PC-9 (cell line): ENCODE measurements at regions not wholly inside any gene's neighbourhood (a gene's known extent, or its start where the extent isn't known, plus 50 kb on each side); places are given as distances from the start of the nearest gene placed in this dataset.

ENCODE experiments used
- BruUV-seq: library from RNA; stranded (reverse); fragments of 400-500 nt; replicated peaks from 2 replicates; lab custom pipeline; 2021; lab: Mats Ljungman, UMichigan
- CTCF ChIA-PET: fragments of 300-600 bp; sonication (Branson Sonifier 250); formaldehyde crosslinking; loops from one replicate; lab custom pipeline; 2022; ENCODE audit warnings: antibody characterized with exemption; lab: Charles Lee
- POLR2A ChIA-PET: fragments of 300-600 bp; sonication (Branson Sonifier 250); formaldehyde crosslinking; loops from one replicate; lab custom pipeline; 2022; ENCODE audit warnings: antibody characterized with exemption; ENCODE audit not compliant: unreplicated experiment; lab: Charles Lee
- DNase-seq, 2 experiments: peaks; one replicate each; pipeline versions ENCODE4 v3.0.0 to v3.0.0-alpha.2; 2015 to 2022; ENCODE audit warnings: mixed read lengths in 1 of 2
- H2AFZ ChIP-seq: fragments of 200-600 bp; sonication (generic); 2 replicates; pipeline ENCODE4 v1.8.1; 2017; ENCODE audit warnings: antibody characterized with exemption
- H3F3A ChIP-seq: fragments of 200-600 bp; sonication (generic); 2 replicates; pipeline ENCODE4 v1.8.1; 2017; ENCODE audit warnings: antibody characterized with exemption, mild to moderate bottlenecking, low read depth; ENCODE audit not compliant: insufficient read depth
- H3K27ac ChIP-seq: fragments of 200-600 bp; sonication (generic); 2 replicates; pipeline ENCODE4 v1.6.1; 2016; ENCODE audit warnings: mixed run types
- H3K27me3 ChIP-seq: fragments of 200-600 bp; sonication (generic); 2 replicates; pipeline ENCODE4 v1.6.1; 2016; ENCODE audit warnings: low read depth, mixed run types; ENCODE audit not compliant: insufficient read depth
- H3K36me3 ChIP-seq: fragments of 200-600 bp; sonication (generic); 2 replicates; pipeline ENCODE4 v1.6.1; 2016; ENCODE audit warnings: low read depth, mixed run types
- H3K4me1 ChIP-seq: fragments of 200-600 bp; sonication (generic); replicated peaks from 2 replicates; pipeline ENCODE4 v1.6.1; 2016; ENCODE audit warnings: mixed run types; ENCODE audit not compliant: insufficient read depth
- H3K4me2 ChIP-seq: fragments of 200-600 bp; sonication (generic); 2 replicates; pipeline ENCODE4 v1.6.1; 2017; ENCODE audit warnings: mixed run types
- H3K4me3 ChIP-seq: fragments of 200-600 bp; sonication (generic); 2 replicates; pipeline ENCODE4 v1.6.1; 2016; ENCODE audit warnings: mixed run types
- H3K79me2 ChIP-seq: fragments of 200-600 bp; sonication (generic); 2 replicates; pipeline ENCODE4 v1.6.1; 2017; ENCODE audit warnings: low read depth, mixed run types
- H3K9me2 ChIP-seq: fragments of 200-600 bp; sonication (generic); 2 replicates; pipeline ENCODE4 v1.8.1; 2017; ENCODE audit warnings: mild to moderate bottlenecking; ENCODE audit not compliant: insufficient read depth
- H3K9me3 ChIP-seq: fragments of 200-600 bp; sonication (generic); 2 replicates; pipeline ENCODE4 v1.8.1; 2016; ENCODE audit warnings: low read depth; ENCODE audit not compliant: insufficient read depth
- H4K20me1 ChIP-seq: fragments of 200-600 bp; sonication (generic); 2 replicates; pipeline ENCODE4 v1.8.1; 2017; ENCODE audit not compliant: insufficient read depth
- CTCF ChIP-seq: fragments of 200-600 bp; sonication (generic); conservative IDR thresholded peaks from 2 replicates; pipeline ENCODE4 v1.6.1; 2017; ENCODE audit warnings: mixed run types, antibody characterized with exemption, mild to moderate bottlenecking, moderate library complexity
- EZH2 ChIP-seq: fragments of 200-600 bp; sonication (generic); IDR thresholded peaks from 2 replicates; pipeline ENCODE4 v1.8.0; 2017; ENCODE audit warnings: antibody characterized with exemption, low read depth
- intact Hi-C: fragments of 100-400 bp; cut with micrococcal nuclease; formaldehyde crosslinking; loops from one replicate; pipeline ENCODE4 v1.10.0; 2022; ENCODE audit not compliant: unreplicated experiment

DNA sequence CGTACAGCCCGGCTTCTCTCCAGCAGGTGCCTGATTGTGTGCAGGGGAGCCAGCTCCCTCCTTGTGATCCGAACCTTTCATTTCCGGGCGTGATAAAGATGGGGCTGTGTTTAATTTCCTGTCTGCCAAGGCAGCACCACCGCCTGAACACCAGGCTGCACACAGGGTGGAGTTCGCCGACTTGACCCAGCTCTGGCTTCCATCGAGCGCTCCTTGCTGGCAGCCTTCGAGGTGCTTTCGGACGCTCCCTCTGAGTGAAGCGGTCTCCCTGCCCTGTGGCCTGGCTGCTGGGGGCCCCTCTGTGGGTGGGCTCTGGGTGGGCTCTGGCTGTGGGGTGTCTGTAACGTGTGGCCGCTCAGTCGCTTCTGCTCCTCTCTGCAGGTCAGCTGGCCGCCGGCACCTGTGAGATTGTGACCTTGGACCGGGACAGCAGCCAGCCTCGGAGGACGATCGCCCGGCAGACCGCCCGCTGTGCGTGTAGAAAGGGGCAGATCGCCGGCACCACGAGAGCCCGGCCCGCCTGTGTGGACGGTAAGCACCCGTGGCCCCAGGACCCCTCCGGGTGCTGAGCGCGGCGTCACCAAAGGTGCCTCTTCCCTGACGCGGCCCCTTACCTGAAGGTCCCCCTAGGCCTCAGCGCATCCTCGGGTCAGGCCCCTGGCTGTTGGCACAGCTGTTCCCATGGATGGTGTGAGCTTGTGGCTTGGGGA is 1181.3 kb downstream of the BRD1 start:
- H3K36me3 ChIP-seq, result no peaks in the 10 kb centered on the region
- no peaks in the 10 kb centered on the region for H3K79me2 ChIP-seq
- no peaks in the 10 kb centered on the region for H3K4me1 ChIP-seq
- no peaks in the 10 kb centered on the region for H3K9me2 ChIP-seq
- intact Hi-C loops, result no loop called here
- DNase-seq, result no peak
- H3K4me2 ChIP-seq, result no peak overlapping the region
- no peaks in the 10 kb centered on the region for H3K9me3 ChIP-seq
- H3K27ac ChIP-seq, result no peak overlapping the region
- TF ChIP-seq EZH2 (no peak), CTCF (no peak)
- BruUV-seq, result no TSS peak
- no peaks in the 10 kb centered on the region for H3F3A ChIP-seq
- no peak overlapping the region for H3K4me3 ChIP-seq
- ChIA-PET POLR2A (no interaction called here), CTCF (no interaction called here)
- peaks cover 100% of the 10 kb centered on the region for H3K27me3 ChIP-seq
- no peaks in the 10 kb centered on the region; the same call in 1 of the 2 replicates for H4K20me1 ChIP-seq
- H2AFZ ChIP-seq, result no peak overlapping the region

DNA sequence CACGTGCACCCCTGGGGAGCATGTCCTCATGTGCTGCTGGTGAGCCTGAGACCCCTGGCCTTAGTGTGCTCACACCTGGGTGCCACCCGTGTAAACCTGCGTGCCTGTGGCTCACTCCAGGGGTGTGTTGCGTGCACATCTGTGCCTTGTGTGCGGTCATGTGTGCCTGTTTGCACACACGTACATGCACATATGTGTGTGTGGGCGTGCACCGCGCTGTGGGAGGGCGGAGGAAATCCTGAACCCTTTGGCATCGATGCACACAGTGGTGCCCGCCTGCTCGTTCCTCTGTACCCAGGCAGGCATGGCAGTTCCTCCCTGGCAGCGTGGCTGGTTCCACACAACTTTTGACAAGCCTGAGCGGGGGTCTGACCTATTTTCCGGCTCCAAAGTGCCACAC is 1181.9 kb downstream of the BRD1 start:
- Histone ChIP-seq H3K4me2 (no peak overlapping the region), H3K4me3 (no peak overlapping the region), H3F3A (no peaks in the 10 kb centered on the region), H2AFZ (no peak overlapping the region), H4K20me1 (no peaks in the 10 kb centered on the region; the same call in 1 of the 2 replicates), H3K27me3 (peaks cover 97% of the 10 kb centered on the region), H3K79me2 (no peaks in the 10 kb centered on the region), H3K9me3 (no peaks in the 10 kb centered on the region), H3K36me3 (no peaks in the 10 kb centered on the region), H3K4me1 (no peaks in the 10 kb centered on the region), H3K27ac (no peak overlapping the region), H3K9me2 (no peaks in the 10 kb centered on the region)
- POLR2A ChIA-PET, result no interaction called here
- no TSS peak for BruUV-seq
- no peak for TF ChIP-seq CTCF
- no peak for TF ChIP-seq EZH2
- intact Hi-C loops, result no loop called here
- CTCF ChIA-PET, result no interaction called here
- no peak for DNase-seq

GRCh38 chr22:48644997-48645396 is 1182.7 kb downstream of the BRD1 start:
- no peaks in the 10 kb centered on the region for H3K9me2 ChIP-seq
- H3K36me3 ChIP-seq, result no peaks in the 10 kb centered on the region
- H3F3A ChIP-seq, result no peaks in the 10 kb centered on the region
- no peaks in the 10 kb centered on the region; the same call in 1 of the 2 replicates for H4K20me1 ChIP-seq
- no peak overlapping the region for H3K4me2 ChIP-seq
- no peak for DNase-seq
- TF ChIP-seq CTCF (no peak), EZH2 (no peak)
- H2AFZ ChIP-seq, result no peak overlapping the region
- H3K4me1 ChIP-seq, result no peaks in the 10 kb centered on the region
- H3K27ac ChIP-seq, result no peak overlapping the region
- no TSS peak for BruUV-seq
- intact Hi-C loops, result no loop called here
- POLR2A ChIA-PET, result no interaction called here
- H3K9me3 ChIP-seq, result no peaks in the 10 kb centered on the region
- CTCF ChIA-PET, result no interaction called here
- no peaks in the 10 kb centered on the region for H3K79me2 ChIP-seq
- peaks cover 95% of the 10 kb centered on the region for H3K27me3 ChIP-seq
- no peak overlapping the region for H3K4me3 ChIP-seq
